HEK293T (cell line): ENCODE measurements at regions not wholly inside any gene's neighbourhood (a gene's known extent, or its start where the extent isn't known, plus 50 kb on each side); places are given as distances from the start of the nearest gene placed in this dataset.

Experiments used
- CTCF ChIA-PET: fragments of 350-600 bp; formaldehyde crosslinking; extraction: SDS; loops from one replicate; lab custom pipeline; 2021; ENCODE audit warnings: antibody characterized with exemption, inconsistent platforms; lab: Yijun Ruan, JAX
- POLR2A ChIA-PET: fragments of 350-600 bp; formaldehyde crosslinking; extraction: SDS; loops from one replicate; lab custom pipeline; 2020; ENCODE audit warnings: antibody characterized with exemption, inconsistent platforms; lab: Yijun Ruan, JAX
- DNase-seq: peaks from one replicate; pipeline ENCODE4 v3.0.0; 2012; ENCODE audit warnings: mixed read lengths; ENCODE audit errors: extremely low spot score
- ARNT ChIP-seq: fragments of 450-650 bp; IDR thresholded peaks from 2 replicates; pipeline ENCODE4 v1.6.1; 2017; ENCODE audit warnings: mild to moderate bottlenecking
- BHLHE40 ChIP-seq: fragments of 450-650 bp; IDR thresholded peaks from 2 replicates; pipeline ENCODE4 v1.6.1; 2016; ENCODE audit warnings: mild to moderate bottlenecking, moderate library complexity, borderline replicate concordance
- CTBP1 ChIP-seq: fragments of 450-650 bp; IDR thresholded peaks from 2 replicates; pipeline ENCODE4 v1.6.1; 2016; ENCODE audit warnings: borderline replicate concordance
- ELF4 ChIP-seq: fragments of 450-650 bp; IDR thresholded peaks from 2 replicates; pipeline ENCODE4 v1.6.1; 2017; ENCODE audit warnings: antibody characterized with exemption
- FOXA1 ChIP-seq: fragments of 450-650 bp; IDR thresholded peaks from 2 replicates; pipeline ENCODE4 v1.6.1; 2016; ENCODE audit warnings: mild to moderate bottlenecking
- FOXK2 ChIP-seq: fragments of 450-650 bp; IDR thresholded peaks from 2 replicates; pipeline ENCODE4 v1.6.1; 2016; ENCODE audit warnings: mild to moderate bottlenecking
- FOXM1 ChIP-seq: fragments of 450-650 bp; IDR thresholded peaks from 2 replicates; pipeline ENCODE4 v1.6.1; 2017; ENCODE audit warnings: mild to moderate bottlenecking, borderline replicate concordance
- HDGF ChIP-seq: fragments of 450-650 bp; IDR thresholded peaks from 2 replicates; pipeline ENCODE4 v1.6.1; 2017; ENCODE audit warnings: antibody characterized with exemption, borderline replicate concordance
- L3MBTL2 ChIP-seq: fragments of 450-650 bp; conservative IDR thresholded peaks from 2 replicates; pipeline ENCODE4 v1.6.1; 2016; ENCODE audit warnings: mild to moderate bottlenecking
- LEF1 ChIP-seq: fragments of 450-650 bp; IDR thresholded peaks from 2 replicates; pipeline ENCODE4 v1.6.1; 2017; ENCODE audit warnings: mild to moderate bottlenecking, borderline replicate concordance
- NFRKB ChIP-seq: fragments of 450-650 bp; IDR thresholded peaks from 2 replicates; pipeline ENCODE4 v1.6.1; 2016; ENCODE audit warnings: mild to moderate bottlenecking, moderate library complexity
- PKNOX1 ChIP-seq: fragments of 450-650 bp; IDR thresholded peaks from 2 replicates; pipeline ENCODE4 v1.6.1; 2016
- SP1 ChIP-seq: fragments of 450-650 bp; IDR thresholded peaks from 2 replicates; pipeline ENCODE4 v1.6.1; 2017
- SUZ12 ChIP-seq: fragments of 450-650 bp; IDR thresholded peaks from 2 replicates; pipeline ENCODE4 v1.6.1; 2016; ENCODE audit warnings: mild to moderate bottlenecking
- TARDBP ChIP-seq: fragments of 450-650 bp; IDR thresholded peaks from 2 replicates; pipeline ENCODE4 v1.6.1; 2016
- ZNF384 ChIP-seq: fragments of 450-650 bp; IDR thresholded peaks from 2 replicates; pipeline ENCODE4 v1.6.1; 2016

GRCh38 chr4:13263967-13264525 is 220.1 kb downstream of the RAB28 start:
- TF ChIP-seq FOXM1 (no peak), SP1 (no peak), CTBP1 (no peak), ELF4 (no peak), TARDBP (no peak), LEF1 (no peak), ARNT (no peak), SUZ12 (no peak), ZNF384 (no peak), BHLHE40 (no peak)
- CTCF ChIA-PET = no interaction called here
- POLR2A ChIA-PET = no interaction called here
- DNase-seq = no peak

- no peak for DNase-seq
- ChIA-PET CTCF (no interaction called here), POLR2A (no interaction called here)
- TF ChIP-seq SP1 = no peak
- TF ChIP-seq L3MBTL2 = no peak
- no peak for TF ChIP-seq FOXK2
- TF ChIP-seq ELF4 = no peak
- no peak for TF ChIP-seq PKNOX1
- no peak for TF ChIP-seq ARNT
- no peak for TF ChIP-seq LEF1
- no peak for TF ChIP-seq BHLHE40
Measured at GRCh38 chr4:13262816-13263215, 221.3 kb downstream of the RAB28 start.

GRCh38 chr4:13261486-13262257 is 222.5 kb downstream of the RAB28 start:
- CTCF ChIA-PET = interaction anchor here (0.6 kb wide), 1 partner anchor 26 kb away, joined by 3 read pairs; no protein-coding TSS in a partner anchor
- POLR2A ChIA-PET = no interaction called here
- no peak for DNase-seq

GRCh38 chr4:13260513-13260912 is 223.6 kb downstream of the RAB28 start:
- ChIA-PET POLR2A (no interaction called here), CTCF (no interaction called here)
- TF ChIP-seq BHLHE40 = no peak
- no peak for TF ChIP-seq PKNOX1
- TF ChIP-seq FOXA1 = no peak
- no peak for TF ChIP-seq LEF1
- TF ChIP-seq L3MBTL2 = no peak
- no peak for TF ChIP-seq SUZ12
- no peak for TF ChIP-seq ZNF384
- no peak for TF ChIP-seq HDGF
- DNase-seq = no peak

More at GRCh38 chr4:13261486-13262257, 222.5 kb downstream of the RAB28 start:
- TF ChIP-seq LEF1 (no peak), L3MBTL2 (no peak), ELF4 (no peak), NFRKB (no peak), ZNF384 (no peak), CTBP1 (no peak), HDGF (no peak)

DNA sequence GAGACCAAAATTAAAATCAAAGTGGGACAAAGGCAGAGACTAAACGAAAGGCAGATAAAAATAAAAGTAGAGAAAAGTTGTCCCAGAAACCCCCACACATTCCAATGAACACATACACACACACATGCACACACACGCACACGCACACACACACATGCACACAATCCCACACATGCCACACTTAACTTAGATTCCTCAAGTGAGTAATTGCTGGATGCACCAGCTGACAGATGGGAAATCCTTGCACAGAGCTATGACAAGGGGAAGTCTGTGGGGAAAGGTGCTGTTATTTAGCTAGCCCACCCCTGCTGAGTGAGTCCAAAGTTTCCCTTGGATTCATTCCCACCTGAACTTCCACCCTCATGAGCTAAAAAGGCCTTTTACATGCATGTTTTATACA is 233.9 kb downstream of the RAB28 start:
- ChIA-PET POLR2A (interaction anchor here (0.9 kb wide), 1 partner anchor 32 kb away, joined by 3 read pairs; no protein-coding TSS in a partner anchor), CTCF (no interaction called here)
- DNase-seq = no peak
- no peak for TF ChIP-seq FOXK2
- TF ChIP-seq CTBP1 = no peak
- TF ChIP-seq SUZ12 = no peak
- TF ChIP-seq ELF4 = no peak
- TF ChIP-seq FOXM1 = no peak
- TF ChIP-seq ARNT = no peak
- no peak for TF ChIP-seq LEF1
- no peak for TF ChIP-seq TARDBP

DNA sequence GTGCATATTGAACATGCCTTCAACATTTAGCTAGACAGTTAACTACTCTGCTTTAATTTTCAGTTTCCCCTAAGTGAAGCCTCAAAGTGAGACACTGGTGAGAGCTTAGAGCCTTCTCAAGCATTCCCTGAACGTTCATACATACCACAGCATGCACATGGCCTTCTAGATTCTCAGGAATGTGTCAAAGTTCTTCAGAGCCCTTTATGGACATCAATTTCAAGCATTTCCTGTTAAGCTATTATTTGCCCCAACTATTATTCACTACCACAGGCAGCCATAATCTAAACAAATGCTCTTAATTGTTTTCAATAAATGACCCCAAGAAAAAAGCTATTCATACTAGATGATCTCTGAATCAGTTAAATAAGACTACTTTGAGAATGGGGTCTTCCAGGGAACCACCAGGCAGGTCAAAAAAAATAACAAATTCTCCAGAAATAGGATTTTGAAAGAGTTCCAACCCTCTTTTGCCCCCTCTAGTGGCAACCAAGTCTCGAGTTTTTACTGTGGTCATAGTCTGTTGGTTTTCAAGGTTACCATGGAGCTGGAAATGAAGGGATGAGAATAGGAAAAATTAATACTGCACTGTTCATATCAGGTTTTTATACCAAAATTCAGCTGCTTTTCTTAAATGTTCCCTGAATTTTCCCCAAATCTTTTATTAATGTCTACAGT is 235.4 kb downstream of the RAB28 start:
- no peak for DNase-seq
- CTCF ChIA-PET = interaction anchor here (0.7 to 1.1 kb wide), 2 partner anchors 10 to 275 kb away, joined by 3 to 6 read pairs; no protein-coding TSS in a partner anchor
- POLR2A ChIA-PET = no interaction called here
- TF ChIP-seq ZNF384 (no peak), ARNT (no peak), FOXM1 (no peak), BHLHE40 (no peak), HDGF (no peak), L3MBTL2 (no peak), PKNOX1 (no peak), TARDBP (no peak), SUZ12 (no peak), FOXA1 (no peak), CTBP1 (no peak), FOXK2 (no peak), NFRKB (no peak), ELF4 (no peak), LEF1 (no peak), SP1 (no peak)
